ENCODE measurements at regions not wholly inside any gene's neighbourhood (a gene's known extent, or its start where the extent isn't known, plus 50 kb on each side); places are given as distances from the start of the nearest gene placed in this dataset.

DNA sequence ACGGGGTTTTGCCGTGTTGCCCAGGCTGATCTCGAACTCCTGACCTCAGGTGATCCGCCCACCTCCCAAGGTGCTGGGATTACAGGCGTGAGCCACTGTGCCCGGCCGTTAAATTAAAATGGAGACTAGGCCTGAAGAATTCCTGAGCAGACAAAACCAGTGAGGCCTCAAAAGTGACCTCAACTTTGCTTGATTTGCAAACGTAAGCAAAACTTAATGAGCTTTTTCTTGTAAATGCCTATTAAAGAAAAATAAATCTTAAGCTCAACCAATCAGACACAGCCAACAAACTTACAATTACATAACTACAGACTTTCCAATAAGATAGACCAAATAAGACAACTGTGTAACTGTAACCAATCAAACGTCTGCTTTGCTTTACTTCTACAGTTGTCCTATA, 111.3 kb upstream of the SEMA6A start:
- DNase-seq, result no peak
- in situ Hi-C loops (cut with HindIII; ENCODE audit: low pct_ligation_motif_present, low pct_unique_long_range_greater_than_20kb, low sequenced_read_pairs), result no loop called here

DNA sequence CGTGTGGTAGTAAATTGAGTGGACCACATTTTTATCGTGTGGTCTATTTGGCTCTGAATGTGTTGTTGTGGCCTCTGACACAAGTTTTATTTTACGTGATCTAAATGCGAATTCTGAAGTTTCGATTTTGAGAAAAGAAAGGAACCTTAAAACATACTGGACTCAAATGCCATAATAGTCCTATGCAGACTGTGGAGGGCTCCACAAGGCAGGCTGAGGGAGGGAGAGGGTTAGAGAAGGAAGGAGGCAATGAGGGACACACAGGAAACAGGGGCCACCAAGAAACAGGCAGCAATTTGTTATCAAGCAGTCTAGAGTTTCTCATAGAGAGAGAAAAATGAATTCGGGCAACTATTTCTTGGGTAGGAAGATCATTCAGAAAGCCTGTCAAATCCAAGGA, 110.4 kb upstream of the SEMA6A start:
- DNase-seq, result no peak
- in situ Hi-C loops (cut with HindIII; ENCODE audit: low pct_ligation_motif_present, low pct_unique_long_range_greater_than_20kb, low sequenced_read_pairs), result no loop called here

DNA sequence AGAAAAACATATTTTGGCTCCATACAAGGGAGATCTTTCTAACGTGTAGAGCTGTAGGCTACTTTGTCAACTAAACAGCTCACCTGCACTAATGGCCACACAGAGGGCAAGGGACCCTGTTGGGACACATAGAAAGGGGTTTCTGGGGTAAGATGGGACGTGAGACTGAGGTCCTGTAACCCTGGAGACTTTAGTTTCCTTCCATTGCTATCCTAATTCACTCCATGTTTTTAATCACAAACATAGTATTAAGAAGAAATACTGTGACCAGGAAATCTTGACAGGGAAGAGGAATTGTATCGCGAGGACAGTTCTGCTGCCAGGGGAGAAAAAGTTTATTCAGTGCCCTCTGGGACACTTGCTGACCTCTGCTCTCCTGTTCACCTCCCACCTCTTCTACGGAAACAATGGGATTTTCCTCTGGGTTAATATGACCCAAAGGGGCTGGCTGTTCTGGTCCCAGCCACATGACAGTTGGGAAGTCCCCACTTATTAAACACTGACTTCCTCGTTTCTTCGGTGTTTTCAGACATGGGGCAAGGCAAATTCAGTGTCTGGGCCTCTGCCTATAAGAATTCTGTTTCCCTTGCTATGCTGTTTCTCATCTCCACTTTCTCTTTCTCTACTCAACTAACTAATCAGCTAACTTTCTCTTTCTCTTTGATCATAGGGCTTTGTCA, 106.9 kb upstream of the SEMA6A start:
- DNase-seq, result no peak
- in situ Hi-C loops (cut with HindIII; ENCODE audit: low pct_ligation_motif_present, low pct_unique_long_range_greater_than_20kb, low sequenced_read_pairs), result no loop called here

DNA sequence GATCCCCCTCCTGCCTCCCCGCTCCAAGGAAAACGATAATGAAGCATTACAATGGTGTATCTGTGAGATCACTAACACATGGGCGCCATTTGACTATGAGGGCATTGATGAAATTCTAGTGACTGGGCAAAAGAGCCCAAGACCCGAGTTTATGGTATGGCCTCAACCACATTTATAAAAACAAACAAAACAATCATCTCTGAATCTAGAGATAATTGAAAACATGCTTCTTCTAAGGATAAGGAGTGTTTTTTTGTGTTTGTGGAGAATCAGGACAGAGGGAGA, 100.9 kb upstream of the SEMA6A start:
- in situ Hi-C loops (cut with HindIII; ENCODE audit: low pct_ligation_motif_present, low pct_unique_long_range_greater_than_20kb, low sequenced_read_pairs), result no loop called here
- no peak for DNase-seq

DNA sequence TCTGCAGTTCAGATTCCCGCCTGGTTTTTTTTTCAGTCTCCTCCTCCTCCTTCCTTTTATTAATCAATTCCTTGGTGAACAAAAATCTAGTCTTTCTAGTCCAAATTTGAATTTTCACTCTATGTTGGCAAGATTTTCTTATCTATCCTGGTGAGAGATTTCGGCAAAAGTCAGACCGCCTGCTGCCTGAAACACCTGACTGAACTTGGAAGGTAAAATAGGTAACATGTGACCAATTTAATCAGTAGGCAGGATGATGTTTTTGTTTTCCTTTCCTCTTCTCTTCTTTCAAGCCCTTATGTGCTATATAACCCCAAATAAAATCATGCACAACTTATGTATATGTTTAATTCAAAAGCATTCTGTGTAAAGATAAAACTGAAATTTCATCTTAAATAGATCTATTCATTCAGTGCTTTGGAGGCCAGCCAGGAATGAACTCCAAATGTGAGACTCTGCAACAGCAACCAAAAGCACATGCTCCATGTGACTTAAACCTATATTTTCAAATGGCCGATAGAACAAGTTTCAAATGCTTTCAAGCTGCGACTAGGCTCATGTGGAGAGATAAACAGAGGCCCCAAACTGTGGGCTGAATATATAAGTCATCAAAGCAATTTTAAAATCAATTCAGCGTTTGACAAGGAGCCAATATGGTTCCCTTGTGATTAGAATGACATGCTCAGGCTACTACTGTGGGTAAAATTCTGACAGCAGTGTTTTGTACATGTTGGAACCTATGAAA, 100.4 kb upstream of the SEMA6A start:
- in situ Hi-C loops (cut with HindIII; ENCODE audit: low pct_ligation_motif_present, low pct_unique_long_range_greater_than_20kb, low sequenced_read_pairs), result no loop called here
- DNase-seq, result no peak

DNA sequence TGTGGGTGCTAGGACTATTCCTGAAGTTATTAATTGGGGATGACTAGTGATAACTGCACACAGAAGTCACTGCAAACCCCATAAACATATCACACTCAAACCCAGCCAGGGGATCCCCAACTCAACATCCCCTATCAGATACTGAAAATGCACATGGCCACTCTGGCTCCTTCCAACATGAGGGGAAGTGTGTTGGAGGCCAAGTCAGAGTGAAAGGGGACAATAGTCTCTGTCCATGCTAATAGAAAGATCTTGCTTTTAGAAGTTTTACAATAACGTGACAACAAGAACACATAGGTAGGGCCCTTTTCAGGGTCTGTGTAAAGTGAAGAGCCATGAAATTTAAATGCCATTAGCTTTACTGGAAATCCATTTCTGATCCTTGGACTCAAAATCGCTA, 98.8 kb upstream of the SEMA6A start:
- no peak for DNase-seq
- in situ Hi-C loops (cut with HindIII; ENCODE audit: low pct_ligation_motif_present, low pct_unique_long_range_greater_than_20kb, low sequenced_read_pairs), result no loop called here

DNA sequence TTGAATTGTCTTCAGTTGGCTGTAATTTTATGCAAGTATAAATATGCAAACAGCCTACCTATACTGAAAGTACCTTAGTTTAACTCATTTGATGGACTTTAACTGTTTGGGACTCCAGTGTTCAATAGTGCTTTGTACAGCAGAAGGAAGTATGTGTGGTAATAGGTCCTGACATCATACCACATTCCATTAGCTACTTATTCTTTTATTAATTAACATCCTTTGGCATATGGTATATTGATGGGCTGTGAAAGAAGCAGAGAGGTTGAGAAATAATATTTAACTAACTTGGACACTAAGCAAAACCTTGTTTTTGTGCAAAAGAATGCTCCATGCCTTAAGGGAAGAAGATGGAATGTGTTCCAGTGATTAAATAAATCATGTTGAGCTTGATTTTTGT, 97.6 kb upstream of the SEMA6A start:
- no peak for DNase-seq
- in situ Hi-C loops (cut with HindIII; ENCODE audit: low pct_ligation_motif_present, low pct_unique_long_range_greater_than_20kb, low sequenced_read_pairs), result no loop called here

DNA sequence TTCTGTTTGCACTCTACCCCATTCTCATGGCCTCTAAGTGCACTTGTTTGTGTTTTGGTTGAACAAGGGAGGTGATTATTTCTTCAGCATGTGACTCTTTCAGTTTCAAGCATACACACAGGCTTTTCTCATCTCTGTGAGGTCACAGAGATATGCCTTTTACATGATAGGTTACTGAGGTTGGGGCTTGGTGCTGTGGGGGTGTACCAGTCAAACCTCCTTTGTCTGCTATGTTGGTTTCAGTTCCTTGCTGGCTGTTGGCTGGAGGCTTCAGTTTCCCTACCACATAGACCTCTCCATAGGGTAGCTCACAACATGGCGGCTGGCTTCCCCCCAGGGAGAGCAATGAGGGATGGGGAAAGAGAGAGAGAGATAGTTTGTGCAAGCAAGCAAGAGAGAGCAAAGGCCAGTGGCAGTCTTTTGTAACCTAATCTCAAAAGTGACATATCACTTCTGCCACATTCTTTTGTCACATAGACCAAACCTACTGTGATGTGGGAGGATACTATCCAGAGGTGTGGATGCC, 96.7 kb upstream of the SEMA6A start:
- no peak for DNase-seq
- in situ Hi-C loops (cut with HindIII; ENCODE audit: low pct_ligation_motif_present, low pct_unique_long_range_greater_than_20kb, low sequenced_read_pairs), result no loop called here

DNA sequence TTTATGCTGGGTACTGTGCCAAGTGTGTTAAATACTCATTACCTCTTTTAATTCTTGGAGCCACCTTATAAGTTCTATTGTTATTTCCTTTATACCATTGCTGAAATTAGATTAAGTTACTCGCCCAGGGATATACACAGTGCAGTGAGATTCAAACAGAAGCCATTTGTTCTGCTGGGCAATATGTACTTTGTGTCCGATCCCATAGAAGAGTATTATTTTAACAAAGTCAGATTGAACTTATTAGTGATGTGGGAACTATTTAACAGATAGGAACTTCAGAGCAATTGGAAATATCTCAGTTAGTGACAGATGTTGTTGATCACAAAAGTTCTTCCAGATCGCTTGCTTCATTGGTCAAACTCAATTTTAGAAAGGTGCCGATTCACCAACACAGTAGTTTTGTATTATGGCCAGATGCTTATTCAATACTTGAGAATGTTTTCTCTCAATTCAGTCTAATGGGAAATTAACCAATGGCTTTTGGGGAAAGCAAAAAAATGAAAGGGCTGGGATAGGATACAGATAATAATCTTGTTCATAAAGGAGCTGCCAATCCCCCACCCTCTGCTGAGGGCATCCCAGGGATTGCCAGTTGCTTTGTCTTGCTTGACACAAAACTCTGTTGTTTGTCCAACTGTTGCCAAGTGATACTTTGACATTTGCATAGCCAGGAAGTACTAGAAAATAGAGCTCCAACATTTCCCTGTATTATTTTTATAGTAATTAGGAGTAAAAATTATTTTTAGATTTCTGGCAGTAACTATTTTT, 94.8 kb upstream of the SEMA6A start:
- no peak for DNase-seq
- in situ Hi-C loops (cut with HindIII; ENCODE audit: low pct_ligation_motif_present, low pct_unique_long_range_greater_than_20kb, low sequenced_read_pairs), result no loop called here

DNA sequence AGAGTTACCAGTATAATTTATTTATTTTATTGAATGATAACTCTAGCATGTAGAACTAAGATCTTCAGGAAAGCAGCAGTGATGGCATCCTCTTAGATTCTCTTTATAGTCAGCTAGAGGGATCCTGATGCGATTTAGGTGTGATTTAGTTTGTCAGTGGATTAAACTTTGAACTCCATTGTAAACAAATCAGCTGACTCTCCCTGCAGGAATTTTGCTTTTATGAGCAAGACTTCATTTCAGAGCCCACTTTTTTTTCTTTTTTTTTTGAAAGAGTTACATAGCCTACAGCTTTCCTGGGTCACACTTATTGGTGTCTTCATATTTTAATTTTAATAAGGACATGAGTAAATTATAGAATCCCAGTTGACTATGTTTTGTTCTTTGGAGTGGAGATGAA, 93.8 kb upstream of the SEMA6A start:
- DNase-seq, result no peak
- in situ Hi-C loops (cut with HindIII; ENCODE audit: low pct_ligation_motif_present, low pct_unique_long_range_greater_than_20kb, low sequenced_read_pairs), result no loop called here

DNA sequence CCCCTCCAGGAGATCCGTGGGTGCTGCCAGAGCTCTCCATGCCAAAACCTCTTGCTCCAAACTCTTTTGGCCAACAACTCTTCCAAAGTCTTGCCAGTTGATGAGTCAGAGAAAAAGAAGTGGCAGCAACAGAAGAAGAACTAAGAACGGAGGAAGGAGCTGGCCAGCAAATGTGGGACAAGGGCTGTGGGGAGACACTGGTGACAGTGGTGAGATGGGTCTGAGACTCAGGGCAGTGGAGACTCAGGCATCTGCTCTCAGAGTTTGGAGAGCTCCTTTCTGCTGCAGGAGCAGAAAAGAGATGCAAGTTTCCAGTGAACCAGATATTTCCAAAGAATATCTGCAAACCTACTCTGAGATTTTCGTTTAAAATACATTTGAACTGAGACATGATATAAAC, 92.3 kb upstream of the SEMA6A start:
- no peak for DNase-seq
- in situ Hi-C loops (cut with HindIII; ENCODE audit: low pct_ligation_motif_present, low pct_unique_long_range_greater_than_20kb, low sequenced_read_pairs), result no loop called here

DNA sequence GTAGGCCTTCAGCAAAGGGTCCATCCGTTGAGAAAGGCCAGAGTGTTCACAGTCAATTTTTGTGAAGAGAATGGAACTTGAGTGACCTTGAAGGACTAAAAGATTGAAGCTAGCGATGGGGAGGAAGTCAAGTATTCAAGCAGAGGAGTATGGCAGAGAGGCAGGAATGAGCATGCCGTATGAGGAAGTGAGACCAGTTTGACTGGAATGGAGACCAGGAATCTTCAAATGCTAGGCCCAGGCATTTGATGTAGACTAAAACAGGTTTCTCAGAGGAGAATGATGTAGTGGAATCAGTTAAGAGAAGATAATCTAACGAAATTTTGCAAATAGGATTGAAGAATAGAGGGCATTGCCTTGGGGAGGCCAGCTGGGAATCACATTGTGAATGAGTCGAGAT, 90.4 kb upstream of the SEMA6A start:
- DNase-seq, result no peak
- in situ Hi-C loops (cut with HindIII; ENCODE audit: low pct_ligation_motif_present, low pct_unique_long_range_greater_than_20kb, low sequenced_read_pairs), result no loop called here

DNA sequence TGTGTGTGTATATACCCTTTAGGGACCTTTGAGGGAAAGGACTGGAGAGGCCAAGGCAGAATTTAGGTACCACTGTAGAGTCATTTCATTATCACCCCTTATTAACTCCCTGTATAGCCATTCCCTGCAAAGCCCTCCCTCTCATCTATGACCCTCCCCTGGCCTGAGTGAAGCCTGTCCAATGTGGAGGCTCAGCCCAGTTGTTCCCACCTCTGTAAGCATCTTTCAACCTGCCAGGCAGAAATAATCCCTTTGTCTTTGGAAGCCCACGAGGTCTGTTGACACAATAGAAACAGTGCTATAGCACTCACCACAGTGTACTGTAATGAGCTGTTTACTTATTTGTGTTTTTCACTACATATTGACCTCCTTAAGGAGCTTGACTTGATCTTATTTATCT, 88.5 kb upstream of the SEMA6A start:
- no peak for DNase-seq
- in situ Hi-C loops (cut with HindIII; ENCODE audit: low pct_ligation_motif_present, low pct_unique_long_range_greater_than_20kb, low sequenced_read_pairs), result no loop called here

DNA sequence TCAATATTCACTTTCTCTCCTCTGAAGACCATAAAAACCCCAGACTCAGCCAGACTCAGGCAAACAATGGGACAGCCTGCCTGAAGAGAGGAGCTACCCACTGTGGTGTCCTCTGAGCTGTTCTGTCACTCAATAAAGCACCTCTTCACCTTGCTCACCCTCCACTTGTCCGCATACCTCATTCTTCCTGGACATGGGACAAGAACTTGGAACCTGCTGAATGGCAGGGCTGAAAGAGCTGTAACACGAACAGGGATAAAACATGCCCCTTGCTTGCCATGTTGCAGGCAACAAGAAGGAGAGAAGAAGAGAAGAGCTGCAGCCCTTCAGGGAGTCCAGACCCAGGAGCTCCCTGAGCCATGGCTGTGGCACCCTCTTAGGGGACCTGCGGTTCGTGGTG, 86.8 kb upstream of the SEMA6A start:
- DNase-seq, result no peak
- in situ Hi-C loops (cut with HindIII; ENCODE audit: low pct_ligation_motif_present, low pct_unique_long_range_greater_than_20kb, low sequenced_read_pairs), result no loop called here

DNA sequence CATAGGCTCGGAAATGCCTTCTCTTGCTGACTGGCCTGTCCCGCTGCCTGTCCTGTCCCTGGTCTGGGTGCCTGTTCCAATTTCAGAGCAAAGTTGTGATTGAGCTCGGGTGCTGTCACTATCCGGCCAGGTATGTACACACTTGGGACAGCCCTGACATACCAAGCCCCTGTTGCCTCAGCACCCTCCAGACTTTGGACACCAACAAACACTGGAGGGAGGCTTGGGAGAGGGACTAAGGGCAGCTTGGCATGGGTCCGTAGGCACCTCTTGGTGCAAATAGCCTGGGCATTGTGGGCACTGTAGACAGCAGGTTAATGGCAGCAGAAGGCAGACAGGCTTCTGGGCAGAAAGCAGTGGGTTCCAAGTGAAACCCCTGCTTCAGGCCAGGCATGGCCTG, 86.3 kb upstream of the SEMA6A start:
- in situ Hi-C loops (cut with HindIII; ENCODE audit: low pct_ligation_motif_present, low pct_unique_long_range_greater_than_20kb, low sequenced_read_pairs), result no loop called here
- DNase-seq, result no peak

DNA sequence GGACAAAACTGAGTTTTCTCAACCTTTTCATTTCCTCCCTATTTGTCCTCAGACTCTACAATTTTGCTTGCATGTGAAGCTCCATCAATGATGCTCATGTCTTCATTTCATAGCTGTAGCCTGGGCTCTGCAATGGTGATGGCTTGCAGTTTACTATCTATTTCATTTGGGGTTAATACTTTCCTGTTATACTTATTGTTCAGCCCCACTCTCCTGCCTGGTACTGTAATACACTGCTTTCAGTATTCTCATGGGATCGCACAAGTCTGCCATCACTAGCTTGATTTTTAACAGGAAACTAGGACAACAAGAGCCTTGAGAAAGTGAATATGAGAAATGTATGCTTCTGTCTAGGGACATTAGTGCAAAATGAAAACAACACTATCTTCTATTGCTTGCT, 84.2 kb upstream of the SEMA6A start:
- in situ Hi-C loops (cut with HindIII; ENCODE audit: low pct_ligation_motif_present, low pct_unique_long_range_greater_than_20kb, low sequenced_read_pairs), result no loop called here
- no peak for DNase-seq

DNA sequence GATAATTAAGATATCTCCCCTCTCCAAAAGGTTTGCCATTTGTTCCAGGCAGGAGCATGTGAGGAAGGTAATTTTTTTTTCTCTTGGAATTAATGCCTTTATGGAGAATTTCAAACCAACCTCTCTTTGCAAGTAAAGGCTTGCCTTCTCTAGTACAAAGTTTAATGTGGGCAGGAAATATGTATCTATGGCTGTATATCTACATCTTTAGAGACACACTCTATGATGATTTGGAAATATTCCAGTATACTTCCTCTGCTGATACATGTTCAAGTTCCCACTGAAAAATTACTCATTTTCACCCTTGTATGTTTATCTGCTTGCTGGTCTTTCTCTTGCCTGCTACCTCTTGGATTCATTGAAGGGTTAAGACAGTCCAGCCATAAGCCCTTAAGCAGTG, 83.5 kb upstream of the SEMA6A start:
- in situ Hi-C loops (cut with HindIII; ENCODE audit: low pct_ligation_motif_present, low pct_unique_long_range_greater_than_20kb, low sequenced_read_pairs), result no loop called here

DNA sequence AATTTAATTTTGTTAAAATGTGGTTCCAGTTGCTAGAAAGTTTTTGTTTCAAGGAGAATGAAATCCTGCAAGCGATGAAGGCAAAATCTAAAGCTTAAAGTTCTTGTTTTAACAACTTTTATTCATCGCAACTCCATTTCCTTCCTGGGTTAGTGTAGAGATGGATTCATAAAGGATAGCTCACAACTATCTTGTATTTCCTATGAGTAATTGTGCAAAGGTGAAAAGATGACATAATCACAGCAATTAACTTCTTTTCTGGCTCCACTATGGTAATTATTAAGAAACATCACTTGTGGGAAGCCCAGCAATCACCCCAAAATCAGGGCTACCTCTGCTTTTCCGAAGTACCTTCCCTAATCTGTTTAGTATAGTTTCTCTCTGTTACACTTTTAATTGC, 80.8 kb upstream of the SEMA6A start:
- in situ Hi-C loops (cut with HindIII; ENCODE audit: low pct_ligation_motif_present, low pct_unique_long_range_greater_than_20kb, low sequenced_read_pairs), result no loop called here

More for the DNA sequence above, 83.5 kb upstream of the SEMA6A start:
- no peak for DNase-seq

DNA sequence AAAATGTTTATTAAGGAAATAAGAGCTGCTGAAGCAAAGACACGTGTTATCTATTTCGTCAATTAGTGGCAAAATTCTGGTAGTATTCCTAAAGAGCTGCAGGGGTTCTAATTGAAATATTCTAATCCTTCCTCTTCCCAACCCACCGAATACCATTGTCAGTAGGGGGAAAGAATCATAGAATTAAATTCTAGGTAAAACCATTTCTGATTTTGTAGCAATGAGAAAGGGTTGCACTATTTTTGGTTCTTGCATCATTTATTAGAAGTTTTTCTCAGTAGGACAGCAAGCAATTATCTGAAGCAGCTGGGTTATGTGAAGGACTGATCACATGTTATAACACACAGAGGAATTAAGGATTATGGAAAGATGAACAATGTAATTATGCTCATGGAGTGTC, 80.3 kb upstream of the SEMA6A start:
- in situ Hi-C loops (cut with HindIII; ENCODE audit: low pct_ligation_motif_present, low pct_unique_long_range_greater_than_20kb, low sequenced_read_pairs), result no loop called here

More for the DNA sequence above, 80.8 kb upstream of the SEMA6A start:
- DNase-seq, result no peak

DNA sequence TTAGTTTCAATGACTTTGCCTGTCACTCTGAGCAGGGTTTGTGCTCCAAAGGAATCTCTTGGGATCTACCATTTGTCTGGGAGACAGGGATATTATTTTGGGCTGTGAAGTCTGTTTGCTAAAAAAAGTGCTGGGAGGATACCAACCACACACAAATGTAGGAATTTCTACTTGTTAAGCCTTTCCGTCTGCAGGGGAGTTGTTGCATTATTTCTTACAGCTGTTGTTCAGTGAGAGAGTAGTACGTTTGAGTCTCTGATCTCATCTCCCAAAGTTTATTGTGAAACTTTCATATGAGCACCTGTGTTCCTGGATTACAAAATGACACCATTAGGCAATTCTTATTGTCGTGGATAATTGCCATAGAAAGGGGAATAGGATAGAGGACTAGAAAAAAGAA, 78.3 kb upstream of the SEMA6A start:
- in situ Hi-C loops (cut with HindIII; ENCODE audit: low pct_ligation_motif_present, low pct_unique_long_range_greater_than_20kb, low sequenced_read_pairs), result no loop called here
- DNase-seq, result no peak

More for the DNA sequence above, 80.3 kb upstream of the SEMA6A start:
- no peak for DNase-seq
